ENCODE measurements at regions not wholly inside any gene's neighbourhood (a gene's known extent, or its start where the extent isn't known, plus 50 kb on each side); places are given as distances from the start of the nearest gene placed in this dataset.

GRCh38 chr6:48426636-48427035 is 315.6 kb upstream of the PTCHD4 start:
- no peak for TF ChIP-seq POLR2A (IDR thresholded peaks at IDR 0.05)
- TF ChIP-seq CTCF (IDR thresholded peaks at IDR 0.05): no peak
